SK-N-SH treated with all-trans-retinoic acid at 6 μM for 48 hours (cell line): ENCODE measurements at regions not wholly inside any gene's neighbourhood (a gene's known extent, or its start where the extent isn't known, plus 50 kb on each side); places are given as distances from the start of the nearest gene placed in this dataset.

ENCODE experiments used
- BACH2 ChIP-seq: fragments of 250-450 bp; sonication (Bioruptor Pico); IDR thresholded peaks from 2 replicates; pipeline ENCODE4 v1.9.0; 2021; ENCODE audit warnings: mild to moderate bottlenecking, borderline replicate concordance
- CREB5 ChIP-seq: fragments of 250-450 bp; sonication (Bioruptor Pico); IDR thresholded peaks from 2 replicates; pipeline ENCODE4 v1.5.1; 2020; ENCODE audit warnings: low read depth, mild to moderate bottlenecking, moderate library complexity
- CSRNP3 ChIP-seq: fragments of 250-450 bp; sonication (Bioruptor Pico); IDR thresholded peaks from 2 replicates; pipeline ENCODE4 v1.5.1; 2021; ENCODE audit warnings: mild to moderate bottlenecking, moderate library complexity

- TF ChIP-seq BACH2 (CRISPR knock-in tag) (no peak), CSRNP3 (CRISPR knock-in tag) (no peak), CREB5 (CRISPR knock-in tag) (no peak)
These were observed 262.3 kb downstream of the SHQ1 start for GRCh38 chr3:72585966-72586365.
